NCI-H2227 (cell line): ENCODE measurements at regions not wholly inside any gene's neighbourhood (a gene's known extent, or its start where the extent isn't known, plus 50 kb on each side); places are given as distances from the start of the nearest gene placed in this dataset.

Experiments
- DNase-seq: peaks from one replicate; lab custom pipeline; 2025; ENCODE audit not compliant: unreplicated experiment; lab: John Stamatoyannopoulos, UW

- no peak for DNase-seq
Measured at GRCh38 chr2:136191041-136191440, 73.1 kb upstream of the CXCR4 start.

DNA sequence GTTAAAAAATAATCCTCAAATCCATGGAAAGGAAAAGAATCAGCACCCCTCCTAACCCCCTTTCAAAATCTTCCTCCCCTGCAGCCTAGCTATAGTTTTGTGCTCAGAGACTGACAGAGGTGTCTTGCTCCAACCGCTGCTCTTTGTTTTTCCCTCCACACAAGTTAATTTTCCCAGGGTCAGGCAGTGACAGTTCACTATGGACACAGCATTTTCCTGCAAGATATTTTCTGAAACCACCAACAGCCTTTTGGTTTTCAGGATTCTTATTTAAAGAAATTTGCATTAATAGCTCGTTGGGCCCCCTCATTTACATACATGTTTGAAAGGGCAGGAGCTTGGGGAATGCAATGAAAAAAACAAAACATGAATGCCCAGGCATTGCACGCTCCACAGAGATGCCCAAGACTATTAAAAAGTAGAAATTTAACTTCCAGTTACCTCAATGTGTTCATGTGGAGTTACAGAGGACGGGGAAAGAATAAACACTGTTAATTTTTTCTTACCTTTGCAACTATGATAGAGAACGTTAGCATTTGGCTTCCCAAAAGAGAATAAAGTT is 71.4 kb upstream of the CXCR4 start:
- no peak for DNase-seq

GRCh38 chr2:136188086-136188485 is 70.1 kb upstream of the CXCR4 start:
- DNase-seq: no peak

DNA sequence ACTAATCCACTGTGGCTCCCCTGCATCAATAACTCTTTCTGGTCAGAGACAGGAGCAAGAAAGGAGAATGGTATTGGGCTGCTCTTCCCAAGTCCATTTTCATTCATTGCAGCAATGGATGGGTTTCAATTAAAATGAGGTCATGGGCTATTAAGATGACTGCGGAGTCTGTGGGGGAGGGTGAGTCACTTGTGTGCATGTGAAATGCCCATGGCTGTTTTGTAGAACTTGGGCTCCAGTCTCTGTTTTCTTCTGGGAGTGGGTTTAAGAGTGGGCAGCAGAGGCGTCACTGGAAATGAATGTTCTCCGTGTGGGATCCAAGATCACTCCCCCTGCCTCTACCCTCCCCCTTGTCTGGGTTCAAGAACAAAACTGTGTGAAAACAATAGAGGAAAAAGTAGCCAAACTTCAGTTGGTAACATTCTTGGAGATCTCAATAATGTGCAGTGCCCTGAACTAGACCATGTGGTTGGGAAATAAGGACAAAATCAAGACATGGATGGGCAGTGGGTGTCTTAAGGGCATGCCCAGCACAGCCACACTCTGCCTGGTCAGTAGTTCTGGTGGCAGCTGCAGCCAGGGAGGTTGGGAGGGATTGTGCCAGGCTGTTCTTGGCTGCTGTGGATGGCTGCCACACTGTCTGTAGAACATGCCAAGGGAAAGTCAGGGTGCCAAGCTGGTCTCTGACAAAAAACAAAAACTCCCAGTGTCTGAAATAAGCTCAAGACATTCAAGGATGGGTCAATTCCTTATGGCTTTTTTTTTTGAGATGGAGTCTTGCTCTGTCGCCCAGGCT is 68.2 kb upstream of the CXCR4 start:
- no peak for DNase-seq

- DNase-seq: no peak
Measured at GRCh38 chr2:136183097-136183496, 65.1 kb upstream of the CXCR4 start.

- DNase-seq: no peak
Measured at GRCh38 chr2:136182315-136182714, 64.4 kb upstream of the CXCR4 start.

DNA sequence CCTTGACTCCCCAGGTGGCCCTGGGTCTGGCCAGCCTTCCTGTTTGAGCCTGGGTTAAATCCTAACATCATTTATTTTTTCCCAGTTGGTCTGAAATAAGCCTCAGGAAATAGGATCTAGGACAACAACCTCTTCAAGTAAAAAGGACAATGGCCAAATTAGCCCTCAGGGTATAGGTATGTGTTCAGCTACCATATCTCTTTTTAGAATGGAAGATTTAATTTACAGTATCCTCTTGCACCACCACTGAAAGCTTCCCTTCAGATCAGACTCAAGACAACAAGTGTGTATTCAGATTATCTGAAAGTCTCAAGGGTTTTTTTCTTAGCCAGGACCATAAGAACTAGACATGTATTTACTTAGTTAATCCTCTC is 61.6 kb upstream of the CXCR4 start:
- DNase-seq: no peak

GRCh38 chr2:136178941-136179601 is 61.1 kb upstream of the CXCR4 start:
- DNase-seq: no peak

DNA sequence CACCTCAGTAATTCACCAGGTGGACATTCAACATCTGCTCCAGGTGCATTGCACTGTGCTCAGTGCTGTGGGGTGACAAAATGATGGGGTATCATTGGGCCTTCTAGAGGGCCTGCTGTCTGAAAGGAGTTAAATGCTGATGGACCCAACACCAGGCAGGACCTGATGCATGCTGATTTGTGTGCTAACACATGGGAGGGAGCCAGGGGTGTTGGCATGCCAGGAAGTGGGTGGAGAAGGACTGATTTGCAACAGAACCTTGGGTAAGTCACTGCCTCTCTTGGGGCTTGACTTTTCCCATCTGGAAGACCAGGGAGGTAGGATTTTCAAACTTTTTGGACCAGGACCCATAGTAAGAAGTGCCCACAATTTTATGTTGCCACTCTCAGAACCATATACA is 57.9 kb upstream of the CXCR4 start:
- no peak for DNase-seq

- no peak for DNase-seq
Measured at GRCh38 chr2:136175466-136175865, 57.5 kb upstream of the CXCR4 start.

- no peak for DNase-seq
Measured at GRCh38 chr2:136173126-136173525, 55.2 kb upstream of the CXCR4 start.

DNA sequence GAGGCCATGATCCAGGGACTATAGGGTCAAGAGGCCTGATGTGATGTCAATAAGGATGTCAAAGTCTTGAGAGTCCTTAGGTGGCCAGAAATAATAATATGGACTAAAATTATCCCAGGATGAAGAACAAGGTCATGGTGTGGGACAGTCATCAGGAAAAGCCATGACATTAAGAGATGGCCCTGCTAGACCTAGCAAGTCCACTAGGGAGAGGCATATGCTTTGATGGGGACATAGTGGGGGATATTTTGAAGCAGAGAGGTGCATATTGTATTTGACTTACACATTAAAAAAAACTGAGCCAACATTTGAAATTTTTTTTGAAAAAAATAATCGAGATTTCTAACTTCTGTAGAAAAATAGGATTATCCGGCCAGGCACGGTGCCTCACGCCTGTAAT is 53.3 kb upstream of the CXCR4 start:
- DNase-seq: no peak

DNA sequence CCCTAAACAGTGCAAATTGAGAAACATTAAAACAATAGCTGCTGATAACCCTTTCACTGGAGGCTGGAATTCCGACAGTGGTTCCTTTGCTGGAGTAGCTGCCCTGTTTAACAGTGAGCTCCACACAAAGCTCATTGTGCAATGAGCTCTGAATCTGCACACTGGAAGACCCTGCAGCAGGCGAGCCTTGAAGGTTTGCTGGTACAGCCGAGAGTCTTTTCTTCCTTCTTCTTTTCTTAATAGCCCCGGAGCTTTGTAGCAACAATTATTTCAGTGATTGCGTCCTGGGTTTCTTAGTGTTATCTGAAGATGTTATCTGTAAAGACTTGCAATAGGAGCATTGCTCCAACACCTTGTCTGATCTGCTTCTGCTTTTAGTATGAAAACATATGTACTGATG is 50.8 kb upstream of the CXCR4 start:
- peak; percentile 19 for DNase-seq

DNA sequence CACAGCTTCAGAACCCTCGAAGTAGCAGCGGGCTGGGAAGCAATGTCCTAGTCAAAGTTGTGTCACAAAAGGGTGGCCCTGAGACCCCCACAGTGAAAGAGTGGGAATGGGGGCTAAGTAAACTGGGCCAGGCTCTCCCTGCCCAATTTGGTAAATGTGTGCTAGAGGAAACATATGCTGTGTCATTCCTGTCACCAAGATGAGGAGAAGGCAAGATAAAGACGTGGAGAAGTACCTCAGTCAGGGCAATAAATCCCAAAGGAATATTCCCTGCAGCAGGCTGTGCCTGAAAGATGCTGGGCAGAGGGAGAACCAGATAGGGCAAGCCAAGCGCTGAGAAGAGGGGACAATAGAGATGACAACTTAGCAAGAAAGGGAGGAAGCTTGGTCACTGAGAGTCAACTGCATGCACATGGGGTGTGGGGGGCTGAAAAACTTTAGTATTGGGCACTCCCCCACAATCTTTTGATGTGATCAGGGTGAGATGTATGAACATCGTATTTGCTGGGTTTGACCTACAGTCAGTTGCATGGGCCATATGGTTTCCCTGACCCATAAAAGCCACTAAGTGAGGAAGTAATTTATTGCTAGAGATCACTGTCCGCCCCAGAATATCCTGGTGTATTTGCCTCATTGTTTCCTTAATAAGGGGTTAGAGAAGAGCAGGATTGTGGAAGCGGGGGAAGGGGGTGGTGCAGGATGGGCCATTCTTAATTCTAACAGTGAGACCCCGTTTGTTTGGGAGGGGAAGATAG is 49.9 kb upstream of the CXCR4 start:
- peak; percentile 48 for DNase-seq
